ENCODE measurements at regions not wholly inside any gene's neighbourhood (a gene's known extent, or its start where the extent isn't known, plus 50 kb on each side); places are given as distances from the start of the nearest gene placed in this dataset.
"Not testable (repeated sequence)": the region's sequence is repeated elsewhere in the genome, so short reads cannot be mapped to it uniquely, and the experiment has no call there.

DNA sequence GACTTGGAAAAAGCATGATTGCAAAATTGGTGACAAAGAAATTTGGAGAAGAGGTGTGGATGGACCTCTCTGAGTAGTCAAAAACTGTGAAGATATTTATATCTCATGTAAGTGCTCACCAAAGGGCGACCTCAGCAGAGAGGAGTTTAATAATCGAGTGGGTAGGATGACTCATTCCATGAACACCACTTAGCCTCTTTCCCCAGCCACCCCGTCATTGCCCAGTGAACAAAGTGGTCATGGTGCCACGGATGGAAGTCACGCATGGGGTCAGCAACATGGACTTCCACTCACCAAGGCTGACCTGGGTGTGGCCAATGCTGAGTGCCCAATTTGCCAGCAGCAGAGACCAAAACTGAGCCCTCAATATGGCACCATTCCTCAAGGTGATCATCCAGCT lies 997.4 kb upstream of the GYPC start:
- H3K4me3 ChIP-seq (ENCODE audit: low read depth, low read length): no peak overlapping the region
- TF ChIP-seq, protein P1, sequence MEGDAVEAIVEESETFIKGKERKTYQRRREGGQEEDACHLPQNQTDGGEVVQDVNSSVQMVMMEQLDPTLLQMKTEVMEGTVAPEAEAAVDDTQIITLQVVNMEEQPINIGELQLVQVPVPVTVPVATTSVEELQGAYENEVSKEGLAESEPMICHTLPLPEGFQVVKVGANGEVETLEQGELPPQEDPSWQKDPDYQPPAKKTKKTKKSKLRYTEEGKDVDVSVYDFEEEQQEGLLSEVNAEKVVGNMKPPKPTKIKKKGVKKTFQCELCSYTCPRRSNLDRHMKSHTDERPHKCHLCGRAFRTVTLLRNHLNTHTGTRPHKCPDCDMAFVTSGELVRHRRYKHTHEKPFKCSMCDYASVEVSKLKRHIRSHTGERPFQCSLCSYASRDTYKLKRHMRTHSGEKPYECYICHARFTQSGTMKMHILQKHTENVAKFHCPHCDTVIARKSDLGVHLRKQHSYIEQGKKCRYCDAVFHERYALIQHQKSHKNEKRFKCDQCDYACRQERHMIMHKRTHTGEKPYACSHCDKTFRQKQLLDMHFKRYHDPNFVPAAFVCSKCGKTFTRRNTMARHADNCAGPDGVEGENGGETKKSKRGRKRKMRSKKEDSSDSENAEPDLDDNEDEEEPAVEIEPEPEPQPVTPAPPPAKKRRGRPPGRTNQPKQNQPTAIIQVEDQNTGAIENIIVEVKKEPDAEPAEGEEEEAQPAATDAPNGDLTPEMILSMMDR (IDR thresholded peaks at IDR 0.05; ENCODE audit: control insufficient read depth, extremely low read depth, insufficient read depth): no peak
- no peak for DNase-seq (ENCODE audit: low read depth)

DNA sequence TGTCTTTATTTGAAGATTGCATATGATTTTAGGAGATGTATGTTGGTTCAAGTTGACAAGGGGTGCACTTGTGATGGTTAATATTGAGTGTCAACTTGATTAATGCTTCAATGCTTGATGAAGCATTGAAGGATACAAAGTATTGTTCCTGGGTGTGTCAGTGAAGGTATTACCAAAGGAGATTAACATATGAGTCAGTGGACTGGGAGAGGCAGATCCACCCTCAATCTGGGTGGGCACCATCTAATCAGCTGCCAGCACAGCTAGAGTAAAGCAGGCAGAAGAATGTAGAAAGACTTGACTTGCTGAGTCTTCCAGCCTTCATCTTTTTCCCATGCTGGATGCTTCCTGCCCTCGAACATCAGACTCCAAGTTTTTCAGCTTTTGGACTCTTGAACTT lies 995.6 kb upstream of the GYPC start:
- H3K4me3 ChIP-seq (ENCODE audit: low read depth, low read length); DNase-seq (ENCODE audit: low read depth): not testable (repeated sequence)

DNA sequence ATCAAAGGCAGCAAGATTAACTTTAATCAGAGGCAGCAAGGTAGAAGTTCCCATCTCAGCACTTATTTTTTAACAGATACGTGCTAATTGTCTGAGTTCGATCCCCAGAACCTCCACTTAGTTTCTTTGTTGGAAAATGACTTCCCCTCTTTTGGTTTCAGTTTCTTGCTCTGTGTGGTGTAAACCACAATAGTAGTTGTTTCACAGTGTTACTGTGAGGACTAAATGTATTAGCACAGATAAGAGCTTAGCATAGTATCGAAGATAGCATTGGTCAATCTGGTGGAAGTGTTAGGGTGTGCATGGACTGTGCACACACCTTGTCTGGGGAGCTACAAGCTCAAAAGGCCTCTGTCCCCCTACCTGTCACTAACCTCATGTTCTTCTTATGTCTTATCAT lies 988.3 kb upstream of the GYPC start:
- DNase-seq (ENCODE audit: low read depth): no peak
- TF ChIP-seq, protein P1 (IDR thresholded peaks at IDR 0.05; ENCODE audit: control insufficient read depth, extremely low read depth, insufficient read depth): no peak
- no peak overlapping the region for H3K4me3 ChIP-seq (ENCODE audit: low read depth, low read length)

DNA sequence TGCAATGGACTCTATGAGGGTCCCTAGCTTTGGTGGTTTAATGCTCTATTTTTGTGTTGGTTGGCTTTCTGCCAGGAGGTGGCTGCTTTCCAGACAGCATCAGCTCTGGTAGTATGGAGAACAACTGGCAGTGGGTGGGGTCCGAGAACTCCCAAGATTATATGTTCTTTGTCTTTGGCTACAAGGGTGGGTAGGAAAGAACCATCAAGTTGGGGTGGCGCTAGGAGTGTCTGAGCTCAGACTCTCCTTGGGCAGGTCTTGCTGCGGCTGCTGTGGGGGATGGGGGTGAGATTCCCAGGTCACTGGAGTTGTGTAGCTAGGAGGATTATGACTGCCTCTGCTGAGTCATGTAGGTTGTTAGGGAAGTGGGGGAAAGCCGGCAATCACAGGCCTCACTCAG lies 976.1 kb upstream of the GYPC start:
- TF ChIP-seq, protein P1 (IDR thresholded peaks at IDR 0.05; ENCODE audit: control insufficient read depth, extremely low read depth, insufficient read depth): no peak
- H3K4me3 ChIP-seq (ENCODE audit: low read depth, low read length): no peak overlapping the region
- no peak for DNase-seq (ENCODE audit: low read depth)

DNA sequence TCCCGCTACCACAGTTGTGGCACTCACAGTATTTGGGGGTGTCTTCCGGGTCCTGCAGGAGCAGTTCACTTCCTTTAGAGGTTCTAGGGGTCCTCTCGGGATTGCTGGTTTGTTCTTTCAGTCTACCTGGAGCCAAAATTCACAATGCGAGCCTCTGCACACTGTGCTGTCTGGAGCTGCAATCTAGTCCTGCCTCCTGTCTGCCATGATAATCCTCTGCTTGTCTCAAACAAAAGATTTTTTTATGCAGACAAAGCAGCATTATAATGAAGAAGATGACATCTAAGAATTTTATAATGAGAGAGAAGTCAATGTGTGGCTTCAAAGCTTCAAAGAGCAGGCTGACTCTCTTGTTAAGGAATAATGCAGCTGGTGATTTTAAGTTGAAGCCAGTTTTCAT lies 975.1 kb upstream of the GYPC start:
- TF ChIP-seq, protein P1 (IDR thresholded peaks at IDR 0.05; ENCODE audit: control insufficient read depth, extremely low read depth, insufficient read depth): no peak
- no peak for DNase-seq (ENCODE audit: low read depth)
- H3K4me3 ChIP-seq (ENCODE audit: low read depth, low read length): no peak overlapping the region

DNA sequence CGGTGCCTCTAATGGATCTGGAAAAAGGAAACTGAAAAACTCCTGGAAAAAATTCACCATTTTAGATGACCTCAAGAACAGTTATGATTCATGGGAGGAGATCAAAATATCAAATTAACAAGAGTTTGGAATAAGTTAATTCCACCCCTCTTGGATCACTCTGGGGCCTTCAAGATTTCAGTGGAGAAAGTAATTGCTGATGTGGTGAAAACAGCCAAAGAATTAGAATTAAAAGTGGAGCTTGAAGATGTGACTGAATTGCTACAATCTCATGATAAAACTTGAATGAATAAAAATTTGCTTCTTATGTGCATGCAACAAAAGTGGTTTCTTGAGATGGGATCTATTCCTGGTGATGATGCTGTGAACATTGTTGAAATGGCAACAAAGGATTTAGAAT lies 974.4 kb upstream of the GYPC start:
- TF ChIP-seq, protein P1 (IDR thresholded peaks at IDR 0.05; ENCODE audit: control insufficient read depth, extremely low read depth, insufficient read depth): no peak
- no peak for DNase-seq (ENCODE audit: low read depth)
- no peak overlapping the region for H3K4me3 ChIP-seq (ENCODE audit: low read depth, low read length)

DNA sequence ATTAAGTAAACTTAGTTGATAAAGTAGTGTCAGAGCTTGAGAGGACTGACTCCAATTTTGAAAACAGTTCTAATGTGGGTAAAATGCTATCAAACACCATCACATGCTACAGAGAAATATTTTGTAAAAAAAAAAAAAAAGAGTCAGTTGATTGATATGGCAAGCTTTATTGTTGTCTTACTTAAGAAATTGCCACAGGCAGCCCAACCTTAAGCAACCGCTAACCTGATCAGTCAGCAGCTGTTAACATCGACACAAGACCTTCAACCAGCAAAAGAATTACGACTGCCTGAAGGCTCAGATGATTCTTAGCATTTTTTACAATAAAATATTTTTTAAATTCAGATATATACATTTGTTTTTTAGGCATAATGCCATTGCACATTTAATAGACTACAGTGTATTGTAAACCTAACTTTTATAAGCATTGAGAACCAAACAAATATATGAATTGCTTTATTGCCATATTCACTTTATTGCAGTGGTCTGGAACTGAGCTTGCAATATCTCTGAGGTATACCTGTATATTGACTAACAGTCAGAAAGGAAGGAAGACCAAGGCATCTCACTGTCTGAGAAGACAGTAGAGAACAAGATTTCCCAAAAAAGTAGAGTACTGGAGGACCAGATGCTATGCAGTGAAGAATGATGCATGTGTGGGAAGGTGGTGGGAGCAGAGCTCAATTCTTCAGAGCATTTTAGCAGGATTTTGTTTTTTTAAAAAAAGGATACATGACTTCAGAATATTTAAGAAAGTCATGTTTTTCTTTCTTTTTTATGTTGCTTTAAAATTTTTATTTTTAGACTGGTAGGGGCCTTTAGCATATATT lies 973.8 kb upstream of the GYPC start:
- DNase-seq (ENCODE audit: low read depth): no peak
- TF ChIP-seq, protein P1 (IDR thresholded peaks at IDR 0.05; ENCODE audit: control insufficient read depth, extremely low read depth, insufficient read depth): no peak
- H3K4me3 ChIP-seq (ENCODE audit: low read depth, low read length): no peak overlapping the region
